ENCODE measurements at regions not wholly inside any gene's neighbourhood (a gene's known extent, or its start where the extent isn't known, plus 50 kb on each side); places are given as distances from the start of the nearest gene placed in this dataset.

DNA sequence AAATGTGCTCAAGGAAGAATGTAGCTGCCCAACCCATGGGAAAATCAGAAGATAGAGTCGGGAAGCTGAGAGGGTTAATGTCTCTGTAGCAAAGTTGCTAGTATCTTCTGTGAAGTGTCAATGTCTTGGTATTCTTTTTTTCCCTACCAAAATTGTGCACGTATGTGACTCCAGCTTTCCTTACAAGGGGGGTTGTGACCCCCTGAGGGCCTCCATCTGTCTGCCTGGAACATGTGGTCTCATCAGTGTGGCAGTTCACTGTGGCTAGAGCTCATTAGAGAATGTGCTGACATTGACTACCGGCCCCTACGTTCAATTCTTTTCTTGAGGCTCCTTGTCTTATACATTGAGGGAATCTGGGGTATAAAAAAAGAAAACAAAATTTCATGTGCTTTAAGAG, 725.2 kb upstream of the CELF2 start:
- DNase-seq (ENCODE audit: low read depth in 2 of 2) = no peak

DNA sequence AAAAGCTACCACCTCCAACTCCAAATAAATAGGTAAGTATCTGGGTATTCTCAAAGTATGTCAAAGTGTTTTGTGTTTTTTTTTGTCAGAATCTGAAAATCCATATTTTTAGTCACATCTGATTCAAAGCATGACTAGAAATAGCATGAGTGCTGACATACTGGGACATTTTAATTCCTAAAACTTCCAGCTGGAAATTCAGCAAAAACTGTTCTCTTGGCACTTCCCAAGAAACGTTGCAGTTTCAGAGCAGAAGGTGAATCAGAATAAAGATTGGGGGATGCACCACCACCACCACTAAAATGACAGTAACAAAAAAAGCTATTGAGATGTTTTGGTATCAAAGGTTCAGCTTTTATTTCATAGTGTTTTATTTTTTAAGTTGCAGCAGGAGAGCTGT, 724.6 kb upstream of the CELF2 start:
- DNase-seq (ENCODE audit: low read depth in 2 of 2) = no peak

DNA sequence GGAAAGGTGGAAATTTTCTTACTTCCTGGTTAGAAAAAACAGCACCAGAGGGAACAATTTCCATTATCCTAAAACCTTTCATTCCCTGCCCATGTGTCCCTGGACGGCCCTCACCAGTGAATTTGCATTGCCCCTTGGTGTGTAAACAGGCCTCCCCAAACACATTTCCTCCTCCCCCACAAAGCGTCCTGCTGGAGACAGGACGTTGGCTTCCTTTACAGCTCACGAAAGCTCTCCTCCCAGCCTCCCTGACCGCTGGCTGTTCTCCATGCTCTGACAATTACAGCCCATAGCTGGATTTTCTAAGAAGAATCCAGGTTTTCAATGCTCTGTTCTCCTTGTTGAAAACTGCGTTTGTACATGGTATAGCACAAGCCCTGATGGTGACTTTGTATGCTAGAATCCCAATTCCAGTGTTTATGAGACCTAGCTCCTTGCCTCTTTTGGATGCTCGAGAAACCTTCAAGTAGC, 724.2 kb upstream of the CELF2 start:
- no peak for DNase-seq (ENCODE audit: low read depth in 2 of 2)

DNA sequence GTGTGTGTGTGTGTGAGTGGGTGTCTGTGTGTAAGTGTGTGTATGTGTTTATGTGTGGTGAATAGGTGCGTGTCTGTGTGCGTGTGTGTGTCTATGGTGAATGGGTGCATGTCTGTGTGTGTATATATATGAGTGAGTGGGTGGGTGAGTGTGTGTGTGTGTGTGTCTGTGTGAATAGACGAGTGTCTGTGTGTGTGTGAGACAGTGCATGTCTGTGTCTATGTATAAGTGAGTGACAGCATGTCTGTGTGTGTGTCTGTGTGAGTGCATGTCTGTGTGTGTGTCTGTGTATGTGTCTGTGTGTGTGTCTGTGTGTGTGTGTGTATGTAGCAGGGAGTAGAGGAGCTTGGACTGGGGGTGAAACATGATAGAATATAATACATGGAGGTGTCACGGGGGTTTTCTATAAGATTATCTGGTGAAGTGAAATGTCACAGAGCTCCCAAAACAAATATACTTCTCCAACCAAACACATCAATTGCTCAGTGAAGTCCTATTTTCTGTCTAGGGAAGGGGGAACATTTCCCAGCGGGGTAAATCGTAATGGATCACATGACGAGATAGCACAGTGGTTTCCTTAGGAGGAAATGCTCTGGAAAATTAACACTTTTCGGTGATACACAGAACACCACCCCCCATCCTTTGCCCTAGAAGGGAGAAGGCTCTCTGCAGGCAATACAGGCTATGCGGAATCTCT, 723.3 kb upstream of the CELF2 start:
- no peak for DNase-seq (ENCODE audit: low read depth in 2 of 2)

DNA sequence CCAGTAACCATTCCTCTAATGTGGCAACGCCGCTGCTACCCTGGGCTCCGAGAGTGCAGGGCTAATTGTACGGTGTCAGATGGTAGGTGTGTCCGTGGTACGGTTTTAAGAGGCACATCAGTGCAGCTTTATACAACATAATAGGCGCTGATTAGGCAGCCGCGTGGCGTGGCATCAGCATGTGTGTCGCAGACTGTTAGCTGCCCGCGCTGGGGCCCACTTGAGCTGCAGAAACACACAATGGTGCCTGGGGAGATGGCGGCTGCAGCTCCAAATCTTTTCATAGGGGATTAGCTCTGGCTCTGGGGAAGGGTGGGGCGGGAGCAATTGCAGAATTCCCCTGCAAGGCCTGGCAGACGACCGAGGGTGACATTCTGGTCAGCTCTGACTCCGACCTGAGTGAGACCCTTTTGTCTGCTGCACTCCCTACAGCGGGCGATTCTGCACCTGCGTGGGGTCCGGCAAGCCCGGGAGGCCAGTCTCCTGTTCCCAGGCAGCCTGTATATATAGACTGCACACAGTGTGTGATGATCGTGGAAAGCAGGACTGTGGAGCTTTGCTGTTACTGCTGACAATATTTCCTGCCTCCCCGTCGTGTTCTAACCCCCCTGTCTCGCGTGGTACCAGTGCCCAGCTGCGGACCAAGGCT, 722.7 kb upstream of the CELF2 start:
- DNase-seq (ENCODE audit: low read depth in 2 of 2) = no peak

DNA sequence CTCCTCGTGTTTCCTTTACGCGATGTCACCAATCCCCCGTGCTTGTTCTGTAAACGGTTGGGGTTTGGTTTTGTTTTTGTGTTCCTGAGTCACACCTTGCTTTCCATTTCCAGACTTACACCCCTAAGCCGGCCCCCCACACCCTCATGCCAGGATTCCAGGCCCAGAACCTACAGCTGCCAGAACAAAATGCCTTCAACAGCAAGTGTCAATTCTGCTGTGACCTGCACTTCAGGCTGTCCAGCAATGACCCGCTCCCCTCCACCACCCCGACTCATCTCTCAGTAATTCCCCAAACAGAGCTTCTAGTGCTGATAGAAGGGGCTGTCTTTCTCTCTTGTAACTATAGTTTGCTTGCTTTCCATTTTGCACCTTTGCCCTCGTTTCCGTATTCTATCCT, 722.1 kb upstream of the CELF2 start:
- DNase-seq (ENCODE audit: low read depth in 2 of 2) = no peak

DNA sequence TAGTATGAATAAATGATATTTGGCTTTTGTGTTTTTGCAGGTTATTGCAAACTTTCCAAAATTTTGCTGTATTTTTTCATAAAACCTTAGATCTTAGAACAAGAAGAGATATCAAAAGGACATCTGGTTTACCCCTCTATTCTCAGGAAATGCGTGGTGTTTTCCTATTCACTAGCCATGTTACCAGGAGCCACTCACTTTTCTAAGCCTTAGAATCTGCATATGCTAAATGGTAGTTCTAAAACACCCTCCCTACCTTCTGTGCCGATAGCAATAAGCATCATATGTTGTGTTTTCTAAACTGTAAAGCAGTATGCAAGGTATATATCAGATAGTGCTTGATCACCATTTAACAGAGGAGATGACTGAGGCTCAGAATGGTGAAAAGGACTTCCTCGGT, 715.0 kb upstream of the CELF2 start:
- no peak for DNase-seq (ENCODE audit: low read depth in 2 of 2)

DNA sequence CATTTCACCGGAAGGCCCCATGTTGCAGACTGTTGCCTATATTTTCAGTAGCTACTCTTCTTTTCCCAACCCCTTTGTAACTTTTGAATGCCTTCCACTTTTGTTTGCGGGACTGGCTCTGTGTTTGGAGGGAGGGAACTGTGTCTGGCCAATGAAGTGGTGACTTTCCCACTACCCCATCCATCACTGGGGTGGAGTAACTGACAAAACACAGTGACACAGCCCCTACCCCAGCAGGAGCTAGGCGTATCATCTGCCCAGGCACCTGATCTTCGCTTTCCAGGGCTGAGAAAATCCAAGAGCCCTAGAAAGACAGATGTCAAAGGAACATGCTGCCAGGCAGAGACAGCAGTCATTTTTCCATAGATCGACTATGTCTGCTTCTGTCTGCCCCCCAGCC, 710.6 kb upstream of the CELF2 start:
- no peak for DNase-seq (ENCODE audit: low read depth in 2 of 2)

DNA sequence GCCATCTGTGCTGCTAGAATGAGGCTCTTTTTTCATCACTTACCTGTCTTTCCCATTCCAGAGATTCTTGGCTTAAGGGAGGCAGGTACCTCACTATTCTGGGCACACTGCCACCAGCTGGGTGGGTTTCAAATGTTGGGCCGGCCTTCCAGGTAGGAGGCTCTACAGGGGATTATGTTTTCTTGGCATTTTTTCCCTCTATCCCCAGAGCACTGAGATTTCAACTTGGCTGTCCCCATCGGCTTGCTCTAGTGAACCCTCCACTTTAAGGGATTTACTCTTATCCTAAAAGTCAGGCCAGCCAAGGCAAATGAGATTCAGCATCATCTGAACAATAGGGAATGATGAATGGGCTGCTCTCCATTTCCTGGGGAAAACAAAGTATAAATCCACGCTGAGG, 710.1 kb upstream of the CELF2 start:
- DNase-seq (ENCODE audit: low read depth in 2 of 2) = no peak

DNA sequence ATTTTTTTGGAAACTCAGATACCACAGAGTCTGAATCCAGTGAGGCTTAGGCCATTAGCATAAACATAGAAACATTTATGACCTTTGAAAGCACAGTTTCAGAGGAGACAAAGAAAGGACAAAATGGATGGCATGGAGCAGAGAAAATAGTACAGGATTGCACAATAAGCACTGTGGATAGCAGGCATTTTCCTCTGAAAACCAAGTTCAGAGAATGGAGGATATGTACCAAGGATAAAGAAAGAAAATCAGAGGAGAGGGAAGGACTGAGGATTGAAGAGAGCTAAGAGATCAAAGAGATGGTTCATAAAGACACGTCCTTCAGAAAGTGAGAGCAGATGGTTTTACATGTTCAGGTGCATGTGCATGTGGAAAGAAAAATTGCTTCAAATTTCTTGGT, 707.2 kb upstream of the CELF2 start:
- no peak for DNase-seq (ENCODE audit: low read depth in 2 of 2)

DNA sequence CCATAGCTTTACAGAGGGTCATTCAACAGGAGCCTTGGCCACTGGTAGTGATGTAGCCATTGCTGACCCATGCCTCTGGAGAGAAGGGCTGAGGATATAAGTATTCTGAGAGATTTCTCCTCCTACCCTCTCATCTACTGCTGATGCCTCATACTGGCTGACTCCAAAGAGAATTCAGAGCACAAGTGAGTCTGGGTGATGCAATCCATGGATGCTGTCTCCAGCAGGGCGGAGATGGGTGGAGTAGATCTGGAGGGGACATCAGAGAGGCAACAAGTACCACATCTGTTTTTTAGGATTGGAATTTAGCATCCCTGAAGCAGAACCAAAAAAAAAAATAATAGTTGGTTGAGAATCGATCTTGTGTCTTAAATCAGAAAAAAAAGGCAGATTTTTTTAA, 705.7 kb upstream of the CELF2 start:
- no peak for DNase-seq (ENCODE audit: low read depth in 2 of 2)

DNA sequence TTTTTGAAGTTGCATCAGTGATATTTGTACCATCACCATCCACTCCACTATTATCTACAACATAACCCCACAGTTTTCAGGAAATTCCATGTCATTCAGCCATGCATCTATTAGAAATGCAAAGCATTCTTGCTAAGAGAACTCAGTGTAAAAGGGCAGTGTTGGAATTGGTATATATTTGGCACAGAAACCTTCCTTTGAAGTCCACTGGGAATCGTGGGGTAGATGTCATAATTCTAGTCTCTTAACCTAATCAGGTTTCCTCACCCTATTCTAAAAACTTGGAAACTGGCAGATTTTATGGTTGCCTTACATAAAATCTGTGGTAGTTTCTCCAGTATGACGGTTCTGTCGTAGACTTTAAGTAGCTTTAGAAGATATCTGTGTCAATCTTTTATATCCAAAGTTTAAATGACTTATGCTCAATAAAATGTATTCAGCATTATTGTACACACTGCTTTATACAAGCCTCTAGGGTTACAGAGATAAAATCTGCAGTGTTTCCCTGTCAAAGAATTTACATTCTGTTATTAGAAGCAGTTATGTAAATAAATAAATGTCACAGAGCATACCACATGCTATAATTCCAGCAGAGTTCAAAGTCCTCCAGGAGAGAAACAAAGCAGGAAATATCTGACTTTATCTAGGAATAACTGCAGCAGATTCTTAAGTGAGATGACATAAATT, 704.4 kb upstream of the CELF2 start:
- DNase-seq (ENCODE audit: low read depth in 2 of 2) = no peak

DNA sequence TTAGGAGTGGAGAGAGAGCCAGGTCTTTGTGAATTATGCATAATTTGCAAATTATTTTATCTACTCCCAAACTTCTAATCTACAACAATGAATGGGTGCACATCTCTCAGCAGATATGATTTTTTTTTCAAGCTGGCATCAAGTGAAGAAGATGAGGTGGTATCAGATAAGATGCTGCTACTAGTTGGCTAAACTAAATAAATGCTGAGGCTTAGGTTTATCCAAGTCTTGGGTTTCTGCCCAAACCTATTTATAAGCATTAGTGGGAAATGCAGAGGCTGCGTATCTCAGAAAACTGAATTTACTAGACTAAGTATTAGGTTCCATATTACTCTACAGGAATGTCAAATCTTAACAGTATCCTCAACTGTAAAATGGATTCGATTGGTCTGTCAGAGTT, 703.0 kb upstream of the CELF2 start:
- no peak for DNase-seq (ENCODE audit: low read depth in 2 of 2)

DNA sequence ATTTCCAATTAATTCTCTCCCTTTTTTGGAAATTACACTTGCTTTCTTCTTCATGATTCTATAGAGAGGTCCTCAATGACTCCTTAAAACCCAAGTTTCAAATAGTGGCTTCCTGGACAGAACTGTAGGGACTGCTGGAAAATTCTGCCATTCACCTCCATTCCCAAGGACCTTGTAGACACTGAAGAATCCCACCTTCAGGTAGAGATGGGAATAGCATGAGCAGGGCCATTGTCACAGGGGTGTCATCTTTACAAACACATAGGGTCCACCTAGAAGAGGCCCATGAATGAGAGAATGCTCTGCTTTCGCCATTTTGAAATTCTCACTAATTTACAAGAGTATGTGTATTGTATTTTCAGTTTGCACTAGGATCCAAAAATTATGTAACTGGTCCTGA, 701.7 kb upstream of the CELF2 start:
- no peak for DNase-seq (ENCODE audit: low read depth in 2 of 2)

DNA sequence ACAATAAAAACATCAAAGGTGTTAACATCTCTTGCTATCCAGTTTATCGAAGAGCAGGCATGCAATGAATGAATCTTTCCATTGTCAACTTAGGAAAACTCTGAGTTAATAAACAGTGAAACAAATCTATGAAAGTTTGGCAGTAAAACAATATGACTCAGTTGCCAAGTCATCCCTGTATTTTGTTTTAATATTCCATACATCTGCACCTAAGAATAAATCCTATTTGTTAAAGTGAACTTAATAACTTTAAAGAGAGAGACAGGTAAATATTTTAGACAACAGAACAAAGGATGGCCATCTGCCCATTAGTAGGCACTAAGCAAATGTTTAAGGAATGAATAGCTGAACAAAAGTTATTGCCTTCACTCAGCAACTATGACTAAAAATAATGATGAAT, 700.5 kb upstream of the CELF2 start:
- no peak for DNase-seq (ENCODE audit: low read depth in 2 of 2)

DNA sequence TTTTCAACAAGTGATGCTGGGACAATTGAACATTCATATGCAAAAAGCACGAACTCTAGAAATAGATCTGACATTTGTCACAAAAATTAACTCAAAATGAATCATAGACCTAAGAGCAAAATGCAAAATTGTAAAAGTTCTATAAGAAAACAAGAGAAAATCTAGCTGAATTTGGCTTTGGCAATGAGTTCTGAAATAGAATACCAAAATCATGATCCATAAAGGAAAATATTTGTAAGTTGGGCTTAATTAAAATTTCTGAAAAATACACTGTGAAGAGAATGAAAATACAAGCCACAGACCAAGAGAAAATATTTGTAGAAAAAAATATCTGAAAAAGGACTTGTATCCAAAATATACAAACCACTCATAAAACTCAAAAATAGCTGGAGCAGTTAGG, 698.8 kb upstream of the CELF2 start:
- no peak for DNase-seq (ENCODE audit: low read depth in 2 of 2)

DNA sequence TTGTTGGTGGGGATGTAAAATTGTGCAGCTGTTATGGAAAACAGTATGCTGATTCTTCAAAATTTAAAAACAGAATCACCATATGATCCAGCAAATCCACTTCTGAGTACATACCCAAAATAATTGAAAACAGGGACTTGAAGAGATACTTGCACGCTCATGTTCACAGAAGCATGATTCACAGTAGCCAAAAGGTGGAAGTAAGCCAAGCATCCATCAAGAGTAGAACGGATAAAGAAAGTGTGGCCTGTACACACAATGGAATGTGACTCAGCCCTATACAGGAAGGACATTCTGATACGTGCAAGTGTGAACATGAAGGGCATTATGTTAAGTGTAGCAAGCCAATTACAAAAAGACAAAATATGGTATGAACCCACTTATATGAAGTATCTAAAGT, 696.7 kb upstream of the CELF2 start:
- no peak for DNase-seq (ENCODE audit: low read depth in 2 of 2)

DNA sequence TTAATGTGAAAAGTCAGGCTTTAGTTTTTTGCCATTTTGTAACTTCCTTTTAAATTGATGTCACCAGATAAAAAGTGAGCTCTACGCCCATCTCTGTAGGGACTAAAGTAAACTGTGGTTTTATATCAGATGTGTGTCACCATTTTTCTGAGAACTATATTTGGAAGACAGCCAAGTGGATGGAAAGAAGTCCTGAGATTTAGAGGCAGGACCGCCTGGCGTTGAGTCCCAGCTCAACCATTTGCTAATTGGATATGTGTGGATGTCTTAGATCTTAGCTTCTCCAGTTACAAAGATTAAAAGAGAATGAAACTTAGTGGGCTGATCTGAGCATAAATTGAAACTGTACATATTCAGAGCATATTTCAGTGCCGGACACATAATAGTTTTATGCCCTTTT, 691.6 kb upstream of the CELF2 start:
- DNase-seq (ENCODE audit: low read depth in 2 of 2) = no peak

DNA sequence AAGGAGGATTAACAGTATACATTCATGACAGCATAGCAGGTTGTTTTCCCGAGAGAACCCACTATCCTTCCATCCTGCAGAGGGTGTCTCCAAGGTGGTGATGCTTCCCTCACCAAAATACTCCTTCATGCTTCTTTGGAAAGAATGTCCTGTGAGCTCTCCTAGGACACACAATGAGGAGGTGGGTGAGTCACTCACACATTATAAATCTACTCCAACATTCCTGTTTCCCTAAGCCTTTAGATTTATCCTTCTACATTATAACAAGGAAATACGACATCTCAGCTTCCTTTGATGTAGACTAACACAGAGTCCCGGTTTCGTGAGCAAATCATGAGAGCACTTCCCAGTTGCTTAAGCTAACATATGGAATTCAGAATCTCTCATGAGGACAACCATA, 689.7 kb upstream of the CELF2 start:
- no peak for DNase-seq (ENCODE audit: low read depth in 2 of 2)

DNA sequence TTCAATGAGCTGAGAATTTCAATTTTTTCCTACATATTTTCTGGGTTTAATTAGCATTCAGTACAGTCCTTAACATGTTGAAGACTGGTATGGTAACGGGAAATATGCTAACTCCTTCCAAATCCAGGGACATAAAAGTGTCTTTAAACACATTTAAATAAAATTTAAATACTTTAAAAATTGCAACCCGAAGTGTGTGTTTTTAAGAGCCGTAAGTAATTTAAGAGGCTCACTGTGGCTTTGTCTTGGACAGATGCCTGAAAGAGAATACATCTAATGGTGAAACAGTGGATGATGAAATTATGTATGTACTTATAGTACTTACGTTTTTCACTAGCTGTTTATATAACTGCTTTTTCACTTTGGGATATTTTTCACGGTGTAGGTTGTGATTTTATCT, 687.3 kb upstream of the CELF2 start:
- no peak for DNase-seq (ENCODE audit: low read depth in 2 of 2)

DNA sequence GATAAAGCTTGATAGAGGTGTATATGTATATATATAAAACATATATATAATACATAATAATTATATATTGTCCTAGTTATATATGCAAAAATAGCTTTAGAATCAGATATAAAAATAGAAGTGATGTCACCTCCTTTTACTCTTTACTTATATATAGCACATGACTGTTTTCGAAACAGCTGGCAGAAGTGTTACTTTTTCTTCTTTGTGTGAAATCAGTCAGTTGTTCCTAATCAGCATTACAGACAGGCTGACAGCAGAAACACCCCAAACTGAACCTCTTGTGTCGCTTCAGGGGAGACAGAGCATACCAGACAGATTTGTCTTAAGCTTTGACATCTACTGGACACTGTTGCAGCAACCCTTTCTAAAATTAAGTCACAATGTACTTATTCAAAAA, 684.9 kb upstream of the CELF2 start:
- DNase-seq (ENCODE audit: low read depth in 2 of 2) = no peak

DNA sequence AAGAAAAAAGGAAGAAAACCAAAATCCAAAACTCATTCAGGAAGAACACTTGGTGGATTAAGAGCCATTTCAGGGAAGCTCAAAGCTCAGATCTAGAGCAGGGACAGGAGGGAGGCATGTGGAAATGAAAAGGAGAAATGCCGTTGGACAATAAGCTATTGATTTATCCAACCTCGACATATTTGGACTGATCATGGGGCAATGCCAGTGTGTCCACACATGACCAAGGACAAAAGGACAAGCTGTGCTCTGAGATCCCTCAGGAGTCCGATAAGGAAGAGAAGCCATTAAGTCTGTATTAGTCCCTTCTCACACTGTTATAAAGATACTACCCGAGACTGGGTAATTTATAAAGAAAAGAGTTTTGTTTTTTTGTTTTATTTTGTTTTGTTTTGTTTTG, 684.0 kb upstream of the CELF2 start:
- DNase-seq (ENCODE audit: low read depth in 2 of 2) = no peak

DNA sequence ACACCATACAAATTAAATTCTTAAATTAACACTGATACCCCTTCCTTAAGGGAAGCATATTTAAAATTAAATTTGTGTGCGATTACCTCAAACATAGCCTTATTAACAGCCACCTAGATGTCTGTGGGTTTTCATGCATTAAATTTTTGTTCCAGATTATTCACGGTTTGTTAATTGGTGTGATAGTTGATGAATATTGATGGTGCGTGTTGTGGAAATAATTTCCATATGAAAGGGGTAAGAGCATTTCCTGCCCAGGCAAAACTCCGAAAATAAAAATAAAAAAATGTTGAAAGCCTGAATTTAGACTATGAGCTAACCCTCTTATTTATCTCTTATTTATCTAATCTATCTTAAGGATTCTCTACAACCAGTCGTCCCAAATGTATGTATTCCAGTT, 679.3 kb upstream of the CELF2 start:
- no peak for DNase-seq (ENCODE audit: low read depth in 2 of 2)
